IPS-18a (cell line): ENCODE measurements at regions not wholly inside any gene's neighbourhood (a gene's known extent, or its start where the extent isn't known, plus 50 kb on each side); places are given as distances from the start of the nearest gene placed in this dataset.
"Not testable (repeated sequence)": the region's sequence is repeated elsewhere in the genome, so short reads cannot be mapped to it uniquely, and the experiment has no call there.

Experiments
- H3K27ac ChIP-seq: one replicate; pipeline ENCODE4 v1.5.1; 2013; ENCODE audit warnings: low read length
- H3K27me3 ChIP-seq: one replicate; pipeline ENCODE4 v1.6.1; 2013; ENCODE audit warnings: mild to moderate bottlenecking, low read length; ENCODE audit not compliant: control insufficient read depth, insufficient read depth
- H3K36me3 ChIP-seq: one replicate; pipeline ENCODE4 v1.6.1; 2013; ENCODE audit warnings: low read depth, low read length; ENCODE audit not compliant: control insufficient read depth
- H3K4me1 ChIP-seq: one replicate; pipeline ENCODE4 v1.6.1; 2013; ENCODE audit warnings: low read depth, low read length; ENCODE audit not compliant: control insufficient read depth
- H3K4me3 ChIP-seq: one replicate; pipeline ENCODE4 v1.5.1; 2013; ENCODE audit warnings: low read length
- H3K9ac ChIP-seq: one replicate; pipeline ENCODE4 v1.6.1; 2013; ENCODE audit warnings: mild to moderate bottlenecking, low read length, moderate library complexity
- H3K9me3 ChIP-seq: one replicate; pipeline ENCODE4 v1.6.1; 2013; ENCODE audit warnings: low read depth, low read length; ENCODE audit not compliant: control insufficient read depth

GRCh38 chr9:31519826-31520225 lies 864.6 kb upstream of the ACO1 start:
- H3K36me3 ChIP-seq, result no peaks in the 10 kb centered on the region
- no peak overlapping the region for H3K27ac ChIP-seq
- no peak overlapping the region for H3K4me3 ChIP-seq
- H3K4me1 ChIP-seq, result no peaks in the 10 kb centered on the region
- H3K27me3 ChIP-seq, result no peaks in the 10 kb centered on the region
- H3K9me3 ChIP-seq, result no peaks in the 10 kb centered on the region
- no peak overlapping the region for H3K9ac ChIP-seq

DNA sequence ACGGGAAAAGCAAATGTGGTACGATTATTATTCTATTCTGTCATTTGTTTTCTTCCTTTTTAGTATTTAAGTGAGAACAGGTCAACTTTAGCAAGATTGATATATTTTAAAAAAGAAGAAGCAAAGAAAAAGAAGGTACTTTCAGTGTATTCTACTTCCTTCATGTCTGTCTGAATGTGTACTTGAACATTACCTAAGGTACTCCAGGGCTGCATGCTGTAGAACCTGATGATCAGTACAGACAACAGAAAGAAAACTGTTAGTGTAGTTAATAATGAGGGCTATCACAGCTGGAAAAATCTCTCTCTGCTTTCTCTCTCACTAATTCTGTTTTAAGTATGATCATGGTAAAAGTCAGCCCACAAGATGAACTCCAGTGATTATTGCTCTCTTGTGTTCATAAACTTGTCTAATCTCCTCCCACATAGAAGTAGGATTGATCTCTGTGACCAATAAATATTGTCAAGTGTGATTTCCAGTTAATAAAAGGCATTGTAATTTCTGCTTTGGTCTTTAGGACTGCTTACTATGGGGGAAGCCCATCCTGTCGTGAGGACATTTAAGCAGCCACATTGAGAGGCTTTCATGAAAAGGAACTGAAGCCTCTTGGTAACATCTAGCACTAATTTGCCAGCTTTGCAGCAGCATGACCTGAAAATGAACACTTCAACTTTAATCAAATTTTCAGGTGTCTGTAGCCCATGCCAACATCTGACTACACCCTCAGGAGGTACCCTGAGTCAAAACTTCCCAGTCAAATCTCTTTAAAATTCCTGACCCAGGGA lies 864.0 kb upstream of the ACO1 start:
- H3K4me3 ChIP-seq, result no peak overlapping the region
- no peaks in the 10 kb centered on the region for H3K36me3 ChIP-seq
- no peak overlapping the region for H3K27ac ChIP-seq
- H3K9me3 ChIP-seq, result no peaks in the 10 kb centered on the region
- no peaks in the 10 kb centered on the region for H3K4me1 ChIP-seq
- no peaks in the 10 kb centered on the region for H3K27me3 ChIP-seq
- no peak overlapping the region for H3K9ac ChIP-seq

DNA sequence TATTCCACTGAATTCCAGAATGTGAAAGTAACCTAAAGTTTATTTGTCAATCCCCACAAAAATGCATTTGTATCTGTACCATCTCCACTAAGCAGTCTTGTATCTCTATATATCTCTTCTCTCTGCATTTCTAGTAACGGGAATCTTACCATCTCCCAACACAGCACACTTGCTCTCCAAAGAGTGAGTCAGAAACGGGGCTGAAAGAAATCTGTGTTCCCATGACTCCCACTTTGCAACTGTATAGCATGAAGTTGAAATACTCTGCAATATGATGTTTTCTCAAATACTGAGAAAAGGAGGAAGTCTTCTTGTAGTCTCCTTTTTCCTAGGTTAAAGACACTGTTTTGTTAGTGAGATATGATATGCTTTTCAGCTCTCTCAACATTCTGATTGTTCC lies 848.8 kb upstream of the ACO1 start:
- no peak overlapping the region for H3K9ac ChIP-seq
- H3K4me3 ChIP-seq, result no peak overlapping the region
- no peaks in the 10 kb centered on the region for H3K36me3 ChIP-seq
- H3K4me1 ChIP-seq, result peaks cover under 1% of the 10 kb centered on the region
- no peak overlapping the region for H3K27ac ChIP-seq
- H3K9me3 ChIP-seq, result no peaks in the 10 kb centered on the region
- no peaks in the 10 kb centered on the region for H3K27me3 ChIP-seq

DNA sequence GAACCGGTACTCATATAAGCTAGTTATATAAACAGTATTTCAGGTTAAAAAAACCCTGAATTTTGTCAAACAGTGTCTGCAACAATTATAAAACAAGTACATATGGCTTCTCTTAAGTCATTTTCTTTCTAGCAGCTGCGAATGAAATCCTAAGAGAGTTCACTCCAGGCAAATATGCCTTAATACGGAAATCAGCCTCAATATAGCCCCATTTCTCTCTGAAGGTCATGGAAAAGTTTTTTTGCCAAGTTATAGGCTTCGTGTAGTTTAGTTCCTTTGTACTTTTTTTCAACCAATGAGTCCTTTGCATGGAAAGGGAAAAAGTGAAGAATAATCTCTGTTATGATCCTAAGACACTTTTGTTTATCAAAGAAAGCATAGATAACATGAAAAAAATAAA lies 848.0 kb upstream of the ACO1 start:
- Histone ChIP-seq H3K4me1 (no peaks in the 10 kb centered on the region), H3K9ac (no peak overlapping the region), H3K36me3 (no peaks in the 10 kb centered on the region), H3K27ac (no peak overlapping the region), H3K9me3 (no peaks in the 10 kb centered on the region), H3K4me3 (no peak overlapping the region), H3K27me3 (no peaks in the 10 kb centered on the region)

- H3K9ac ChIP-seq, result no peak overlapping the region
- no peak overlapping the region for H3K4me3 ChIP-seq
- no peaks in the 10 kb centered on the region for H3K9me3 ChIP-seq
- H3K36me3 ChIP-seq, result no peaks in the 10 kb centered on the region
- H3K4me1 ChIP-seq, result peaks cover 7% of the 10 kb centered on the region
- H3K27me3 ChIP-seq, result no peaks in the 10 kb centered on the region
- H3K27ac ChIP-seq, result no peak overlapping the region
Observed at GRCh38 chr9:31541721-31542281, 842.6 kb upstream of the ACO1 start.

DNA sequence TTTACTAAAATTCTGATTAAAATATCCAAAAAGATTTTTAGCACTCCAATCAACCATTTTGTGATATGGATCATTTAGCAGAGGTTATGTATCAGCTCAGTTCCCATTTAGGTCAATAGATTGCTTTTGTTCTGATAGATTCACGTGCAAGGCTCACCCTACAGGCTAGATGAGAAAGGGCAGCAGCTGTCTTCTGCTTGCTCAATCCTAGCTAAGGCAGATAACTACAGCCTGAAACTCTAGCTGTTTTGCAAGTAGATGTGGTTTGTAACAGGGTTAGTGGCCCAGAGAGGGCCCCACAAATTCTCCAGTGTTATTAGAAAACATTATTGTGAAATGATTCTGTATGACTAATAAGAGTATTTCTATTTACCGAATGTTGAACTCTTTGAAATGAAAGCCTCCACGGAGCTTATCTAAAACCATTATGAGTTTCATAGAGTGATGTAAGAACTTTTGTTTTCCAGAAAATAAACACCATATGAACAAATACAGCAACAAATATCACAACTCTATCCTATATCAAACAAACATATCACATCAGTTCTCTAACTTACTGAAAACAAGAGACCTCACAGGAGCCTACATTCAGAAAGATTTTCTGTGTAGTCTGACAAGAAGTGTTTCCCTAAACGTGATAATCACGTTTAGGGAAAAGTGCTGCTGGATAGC lies 841.9 kb upstream of the ACO1 start:
- Histone ChIP-seq H3K27ac (no peak overlapping the region), H3K36me3 (no peaks in the 10 kb centered on the region), H3K27me3 (no peaks in the 10 kb centered on the region), H3K9me3 (no peaks in the 10 kb centered on the region), H3K9ac (no peak overlapping the region), H3K4me1 (peaks cover 14% of the 10 kb centered on the region), H3K4me3 (no peak overlapping the region)

GRCh38 chr9:31554941-31555340 lies 829.5 kb upstream of the ACO1 start:
- no peaks in the 10 kb centered on the region for H3K36me3 ChIP-seq
- H3K27ac ChIP-seq, result no peak overlapping the region
- no peaks in the 10 kb centered on the region for H3K27me3 ChIP-seq
- H3K4me3 ChIP-seq, result no peak overlapping the region
- H3K4me1 ChIP-seq, result no peaks in the 10 kb centered on the region
- H3K9ac ChIP-seq, result no peak overlapping the region
- no peaks in the 10 kb centered on the region for H3K9me3 ChIP-seq

DNA sequence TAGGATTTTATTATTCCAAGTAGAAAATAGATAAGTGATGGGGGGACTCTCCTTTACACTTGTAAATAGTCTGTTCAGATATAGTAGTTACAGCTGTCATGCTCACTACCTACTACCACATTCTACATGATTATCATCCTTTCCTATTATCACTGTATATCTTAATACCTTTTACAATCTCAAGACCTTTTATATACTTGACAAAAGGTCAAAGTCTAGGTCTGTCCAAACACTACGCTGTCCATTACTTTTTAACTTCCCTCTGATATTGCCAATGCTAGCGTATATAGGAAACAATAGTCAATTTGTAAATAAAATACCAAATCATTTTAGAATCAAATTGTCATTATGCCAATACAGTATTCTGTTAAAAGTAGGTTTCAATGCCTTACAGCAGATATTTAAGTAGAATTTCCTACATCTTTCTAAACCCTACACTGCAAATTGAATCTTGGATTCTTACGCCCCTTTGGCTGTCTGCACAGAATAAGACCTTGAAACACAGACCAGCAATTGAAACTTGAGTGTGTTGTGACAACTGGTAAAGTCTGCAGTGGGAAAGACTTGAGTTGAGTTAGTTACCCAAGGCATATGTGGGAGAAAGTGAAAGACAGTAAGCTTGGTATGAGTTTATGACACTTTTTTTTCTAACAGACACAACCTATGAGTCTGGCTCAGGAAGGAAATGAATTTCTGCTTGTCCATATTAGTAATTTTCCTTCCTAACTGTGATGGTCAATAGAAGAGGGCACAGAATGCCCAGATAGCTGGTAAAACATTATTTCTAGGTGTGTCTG lies 827.6 kb upstream of the ACO1 start:
- Histone ChIP-seq H3K27me3 (no peaks in the 10 kb centered on the region), H3K9ac (no peak overlapping the region), H3K4me3 (no peak overlapping the region), H3K4me1 (no peaks in the 10 kb centered on the region), H3K36me3 (no peaks in the 10 kb centered on the region), H3K27ac (no peak overlapping the region), H3K9me3 (no peaks in the 10 kb centered on the region)

DNA sequence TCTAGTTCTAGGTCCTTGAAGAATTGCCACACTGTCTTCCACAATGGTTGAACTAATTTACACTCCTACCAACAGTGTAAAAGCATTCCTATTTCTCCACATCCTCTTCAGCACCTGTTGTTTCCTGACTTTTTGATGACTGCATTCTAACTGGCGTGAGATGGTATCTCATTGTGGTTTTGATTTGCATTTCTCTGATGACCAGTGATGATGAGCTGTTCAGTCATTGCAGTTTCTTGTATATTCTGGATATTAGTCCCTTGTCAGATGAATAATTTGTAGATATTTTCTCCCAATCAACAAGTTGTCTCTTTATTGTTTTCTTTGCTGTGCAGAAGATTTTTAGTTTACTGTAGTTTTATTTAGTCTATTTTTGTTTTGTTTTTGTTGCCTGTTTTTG lies 812.3 kb upstream of the ACO1 start:
- H3K9me3 ChIP-seq, H3K9ac ChIP-seq, H3K4me3 ChIP-seq, H3K27ac ChIP-seq, H3K4me1 ChIP-seq, H3K36me3 ChIP-seq, H3K27me3 ChIP-seq: not testable (repeated sequence)

- Histone ChIP-seq H3K9me3 (no peaks in the 10 kb centered on the region), H3K9ac (no peak overlapping the region), H3K27ac (no peak overlapping the region), H3K27me3 (no peaks in the 10 kb centered on the region), H3K4me1 (no peaks in the 10 kb centered on the region), H3K36me3 (no peaks in the 10 kb centered on the region), H3K4me3 (no peak overlapping the region)
Observed at GRCh38 chr9:31573561-31573960, 810.9 kb upstream of the ACO1 start.

GRCh38 chr9:31574006-31574765 lies 810.3 kb upstream of the ACO1 start:
- Histone ChIP-seq H3K4me1 (no peaks in the 10 kb centered on the region), H3K4me3 (no peak overlapping the region), H3K36me3 (no peaks in the 10 kb centered on the region), H3K27ac (no peak overlapping the region), H3K9me3 (no peaks in the 10 kb centered on the region), H3K9ac (no peak overlapping the region), H3K27me3 (no peaks in the 10 kb centered on the region)
